Suprapubic skin (tissue), 4 donors: ENCODE measurements at regions not wholly inside any gene's neighbourhood (a gene's known extent, or its start where the extent isn't known, plus 50 kb on each side); places are given as distances from the start of the nearest gene placed in this dataset.

Experiments used
- EP300 ChIP-seq: sonication (generic); formaldehyde crosslinking; IDR thresholded peaks from one replicate; pipeline ENCODE4 v1.6.1; 2017; ENCODE audit warnings: antibody characterized with exemption
- POLR2A ChIP-seq, 2 donors: fragments of 450-650 bp; IDR thresholded peaks; one replicate each; pipeline ENCODE4 v1.6.1; 2017; ENCODE audit warnings: antibody characterized with exemption in 2 of 2, mild to moderate bottlenecking in 2 of 2, moderate library complexity in 2 of 2
- POLR2AphosphoS5 ChIP-seq, 3 donors: sonication (generic); formaldehyde crosslinking; IDR thresholded peaks; one replicate each; pipeline ENCODE4 v1.6.1; 2017; ENCODE audit warnings: antibody characterized with exemption in 3 of 3
- TF ChIP-seq, protein P1 (sequence below), 2 donors: fragments of 200-600 bp in 1 of 2; fragments of 450-650 bp in 1 of 2; sonication (generic) in 1 of 2; IDR thresholded peaks; one replicate each; pipeline ENCODE4 v1.5.1; 2016 to 2019; ENCODE audit warnings: antibody characterized with exemption in 2 of 2, mild to moderate bottlenecking in 1 of 2, moderate library complexity in 1 of 2

DNA sequence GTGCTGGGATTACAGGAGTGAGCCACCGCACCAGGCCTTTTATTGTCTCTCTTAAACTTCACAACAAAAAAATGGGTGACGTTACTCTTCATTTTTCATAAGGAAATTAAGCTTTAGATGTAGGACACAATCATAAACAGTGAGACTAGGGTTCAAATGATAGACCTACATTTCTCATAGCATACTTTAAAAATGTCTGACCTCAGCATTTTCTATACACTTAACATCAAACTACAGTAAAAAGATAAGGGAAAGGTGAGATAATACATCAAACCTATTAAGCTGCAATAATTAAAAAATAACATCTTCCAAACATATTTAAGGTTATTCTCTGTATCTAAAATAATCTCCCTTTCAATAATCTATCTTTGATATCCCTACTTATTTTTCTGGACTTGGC is 914.2 kb downstream of the FAM181B start:
- TF ChIP-seq POLR2A (IDR thresholded peaks at IDR 0.05) = no peak
- TF ChIP-seq, protein P1, sequence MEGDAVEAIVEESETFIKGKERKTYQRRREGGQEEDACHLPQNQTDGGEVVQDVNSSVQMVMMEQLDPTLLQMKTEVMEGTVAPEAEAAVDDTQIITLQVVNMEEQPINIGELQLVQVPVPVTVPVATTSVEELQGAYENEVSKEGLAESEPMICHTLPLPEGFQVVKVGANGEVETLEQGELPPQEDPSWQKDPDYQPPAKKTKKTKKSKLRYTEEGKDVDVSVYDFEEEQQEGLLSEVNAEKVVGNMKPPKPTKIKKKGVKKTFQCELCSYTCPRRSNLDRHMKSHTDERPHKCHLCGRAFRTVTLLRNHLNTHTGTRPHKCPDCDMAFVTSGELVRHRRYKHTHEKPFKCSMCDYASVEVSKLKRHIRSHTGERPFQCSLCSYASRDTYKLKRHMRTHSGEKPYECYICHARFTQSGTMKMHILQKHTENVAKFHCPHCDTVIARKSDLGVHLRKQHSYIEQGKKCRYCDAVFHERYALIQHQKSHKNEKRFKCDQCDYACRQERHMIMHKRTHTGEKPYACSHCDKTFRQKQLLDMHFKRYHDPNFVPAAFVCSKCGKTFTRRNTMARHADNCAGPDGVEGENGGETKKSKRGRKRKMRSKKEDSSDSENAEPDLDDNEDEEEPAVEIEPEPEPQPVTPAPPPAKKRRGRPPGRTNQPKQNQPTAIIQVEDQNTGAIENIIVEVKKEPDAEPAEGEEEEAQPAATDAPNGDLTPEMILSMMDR (IDR thresholded peaks at IDR 0.05) = no peak
- TF ChIP-seq POLR2AphosphoS5 (IDR thresholded peaks at IDR 0.05) = no peak
- TF ChIP-seq EP300 = no peak
